H1 (cell line): ENCODE measurements at regions not wholly inside any gene's neighbourhood (a gene's known extent, or its start where the extent isn't known, plus 50 kb on each side); places are given as distances from the start of the nearest gene placed in this dataset.

Experiments used
- CBX5 ChIP-seq: fragments of 300-800, 300-1000 bp; sonication (generic); IDR thresholded peaks from 2 replicates; pipeline ENCODE4 v1.7.1; 2016; ENCODE audit warnings: antibody characterized with exemption, low read length, low read depth
- GABPA ChIP-seq: IDR thresholded peaks from 2 replicates; pipeline ENCODE4 v1.6.1; 2011; ENCODE audit warnings: mild to moderate bottlenecking, low read length, moderate library complexity, borderline replicate concordance; ENCODE audit not compliant: insufficient read depth
- KDM1A ChIP-seq: fragments of 200-600, 300-600 bp; sonication (generic); IDR thresholded peaks from 2 replicates; pipeline ENCODE4 v1.7.1; 2016; ENCODE audit warnings: mild to moderate bottlenecking, low read length, borderline replicate concordance
- NRF1 ChIP-seq: IDR thresholded peaks from 2 replicates; pipeline ENCODE4 v1.6.1; 2011; ENCODE audit warnings: mild to moderate bottlenecking, low read depth, low read length, improper control_type of control experiment
- POLR2AphosphoS5 ChIP-seq: IDR thresholded peaks from 2 replicates; pipeline ENCODE4 v1.6.1; 2011; ENCODE audit warnings: low read depth, low read length
- RBBP5 ChIP-seq: IDR thresholded peaks from 2 replicates; pipeline ENCODE4 v1.7.1; 2012; ENCODE audit warnings: low read depth, mild to moderate bottlenecking, inconsistent platforms, low read length, moderate library complexity, borderline replicate concordance
- SIX5 ChIP-seq: IDR thresholded peaks from 2 replicates; pipeline ENCODE4 v1.6.1; 2011; ENCODE audit warnings: mild to moderate bottlenecking, low read depth, low read length
- SP2 ChIP-seq: IDR thresholded peaks from 2 replicates; pipeline ENCODE4 v1.6.1; 2012; ENCODE audit warnings: mild to moderate bottlenecking, low read length, inconsistent platforms
- TCF12 ChIP-seq: IDR thresholded peaks from 2 replicates; pipeline ENCODE4 v1.6.1; 2011; ENCODE audit warnings: low read depth, mild to moderate bottlenecking, low read length
- ZNF274 ChIP-seq: IDR thresholded peaks from 2 replicates; pipeline ENCODE4 v1.7.0; 2012; ENCODE audit warnings: low read length, borderline replicate concordance; ENCODE audit errors: extremely low read depth
- TF ChIP-seq, protein P1 (sequence below): fragments of 300-600 bp; sonication (generic); IDR thresholded peaks from 2 replicates; pipeline ENCODE4 v1.7.1; 2012; ENCODE audit warnings: low read length, moderate library complexity, mild to moderate bottlenecking, inconsistent platforms; ENCODE audit not compliant: insufficient replicate concordance
- TF ChIP-seq, protein P2 (sequence below): IDR thresholded peaks from 2 replicates; pipeline ENCODE4 v1.6.1; 2011; ENCODE audit warnings: low read depth, mild to moderate bottlenecking, low read length; ENCODE audit not compliant: insufficient read depth

DNA sequence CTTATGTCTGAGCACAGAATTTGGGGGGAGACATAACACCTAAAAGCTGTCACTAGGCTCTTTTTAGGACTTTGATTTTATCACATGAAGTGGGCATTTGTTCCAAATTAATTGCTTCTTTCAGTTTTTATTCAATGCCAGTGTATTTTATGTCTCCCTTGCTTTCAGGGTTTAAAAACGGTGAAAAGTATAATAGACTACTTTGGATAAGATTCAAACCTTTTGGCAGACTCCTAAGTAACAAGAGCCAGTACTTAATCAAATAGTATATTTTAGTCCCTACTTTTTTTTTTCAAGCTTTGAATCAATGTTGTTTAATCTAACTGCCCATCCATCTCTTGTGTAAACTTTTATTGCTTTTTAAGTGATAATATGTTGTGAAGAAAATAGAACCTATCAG is 847.2 kb upstream of the DPPA4 start (continued):
- TF ChIP-seq, protein P1, sequence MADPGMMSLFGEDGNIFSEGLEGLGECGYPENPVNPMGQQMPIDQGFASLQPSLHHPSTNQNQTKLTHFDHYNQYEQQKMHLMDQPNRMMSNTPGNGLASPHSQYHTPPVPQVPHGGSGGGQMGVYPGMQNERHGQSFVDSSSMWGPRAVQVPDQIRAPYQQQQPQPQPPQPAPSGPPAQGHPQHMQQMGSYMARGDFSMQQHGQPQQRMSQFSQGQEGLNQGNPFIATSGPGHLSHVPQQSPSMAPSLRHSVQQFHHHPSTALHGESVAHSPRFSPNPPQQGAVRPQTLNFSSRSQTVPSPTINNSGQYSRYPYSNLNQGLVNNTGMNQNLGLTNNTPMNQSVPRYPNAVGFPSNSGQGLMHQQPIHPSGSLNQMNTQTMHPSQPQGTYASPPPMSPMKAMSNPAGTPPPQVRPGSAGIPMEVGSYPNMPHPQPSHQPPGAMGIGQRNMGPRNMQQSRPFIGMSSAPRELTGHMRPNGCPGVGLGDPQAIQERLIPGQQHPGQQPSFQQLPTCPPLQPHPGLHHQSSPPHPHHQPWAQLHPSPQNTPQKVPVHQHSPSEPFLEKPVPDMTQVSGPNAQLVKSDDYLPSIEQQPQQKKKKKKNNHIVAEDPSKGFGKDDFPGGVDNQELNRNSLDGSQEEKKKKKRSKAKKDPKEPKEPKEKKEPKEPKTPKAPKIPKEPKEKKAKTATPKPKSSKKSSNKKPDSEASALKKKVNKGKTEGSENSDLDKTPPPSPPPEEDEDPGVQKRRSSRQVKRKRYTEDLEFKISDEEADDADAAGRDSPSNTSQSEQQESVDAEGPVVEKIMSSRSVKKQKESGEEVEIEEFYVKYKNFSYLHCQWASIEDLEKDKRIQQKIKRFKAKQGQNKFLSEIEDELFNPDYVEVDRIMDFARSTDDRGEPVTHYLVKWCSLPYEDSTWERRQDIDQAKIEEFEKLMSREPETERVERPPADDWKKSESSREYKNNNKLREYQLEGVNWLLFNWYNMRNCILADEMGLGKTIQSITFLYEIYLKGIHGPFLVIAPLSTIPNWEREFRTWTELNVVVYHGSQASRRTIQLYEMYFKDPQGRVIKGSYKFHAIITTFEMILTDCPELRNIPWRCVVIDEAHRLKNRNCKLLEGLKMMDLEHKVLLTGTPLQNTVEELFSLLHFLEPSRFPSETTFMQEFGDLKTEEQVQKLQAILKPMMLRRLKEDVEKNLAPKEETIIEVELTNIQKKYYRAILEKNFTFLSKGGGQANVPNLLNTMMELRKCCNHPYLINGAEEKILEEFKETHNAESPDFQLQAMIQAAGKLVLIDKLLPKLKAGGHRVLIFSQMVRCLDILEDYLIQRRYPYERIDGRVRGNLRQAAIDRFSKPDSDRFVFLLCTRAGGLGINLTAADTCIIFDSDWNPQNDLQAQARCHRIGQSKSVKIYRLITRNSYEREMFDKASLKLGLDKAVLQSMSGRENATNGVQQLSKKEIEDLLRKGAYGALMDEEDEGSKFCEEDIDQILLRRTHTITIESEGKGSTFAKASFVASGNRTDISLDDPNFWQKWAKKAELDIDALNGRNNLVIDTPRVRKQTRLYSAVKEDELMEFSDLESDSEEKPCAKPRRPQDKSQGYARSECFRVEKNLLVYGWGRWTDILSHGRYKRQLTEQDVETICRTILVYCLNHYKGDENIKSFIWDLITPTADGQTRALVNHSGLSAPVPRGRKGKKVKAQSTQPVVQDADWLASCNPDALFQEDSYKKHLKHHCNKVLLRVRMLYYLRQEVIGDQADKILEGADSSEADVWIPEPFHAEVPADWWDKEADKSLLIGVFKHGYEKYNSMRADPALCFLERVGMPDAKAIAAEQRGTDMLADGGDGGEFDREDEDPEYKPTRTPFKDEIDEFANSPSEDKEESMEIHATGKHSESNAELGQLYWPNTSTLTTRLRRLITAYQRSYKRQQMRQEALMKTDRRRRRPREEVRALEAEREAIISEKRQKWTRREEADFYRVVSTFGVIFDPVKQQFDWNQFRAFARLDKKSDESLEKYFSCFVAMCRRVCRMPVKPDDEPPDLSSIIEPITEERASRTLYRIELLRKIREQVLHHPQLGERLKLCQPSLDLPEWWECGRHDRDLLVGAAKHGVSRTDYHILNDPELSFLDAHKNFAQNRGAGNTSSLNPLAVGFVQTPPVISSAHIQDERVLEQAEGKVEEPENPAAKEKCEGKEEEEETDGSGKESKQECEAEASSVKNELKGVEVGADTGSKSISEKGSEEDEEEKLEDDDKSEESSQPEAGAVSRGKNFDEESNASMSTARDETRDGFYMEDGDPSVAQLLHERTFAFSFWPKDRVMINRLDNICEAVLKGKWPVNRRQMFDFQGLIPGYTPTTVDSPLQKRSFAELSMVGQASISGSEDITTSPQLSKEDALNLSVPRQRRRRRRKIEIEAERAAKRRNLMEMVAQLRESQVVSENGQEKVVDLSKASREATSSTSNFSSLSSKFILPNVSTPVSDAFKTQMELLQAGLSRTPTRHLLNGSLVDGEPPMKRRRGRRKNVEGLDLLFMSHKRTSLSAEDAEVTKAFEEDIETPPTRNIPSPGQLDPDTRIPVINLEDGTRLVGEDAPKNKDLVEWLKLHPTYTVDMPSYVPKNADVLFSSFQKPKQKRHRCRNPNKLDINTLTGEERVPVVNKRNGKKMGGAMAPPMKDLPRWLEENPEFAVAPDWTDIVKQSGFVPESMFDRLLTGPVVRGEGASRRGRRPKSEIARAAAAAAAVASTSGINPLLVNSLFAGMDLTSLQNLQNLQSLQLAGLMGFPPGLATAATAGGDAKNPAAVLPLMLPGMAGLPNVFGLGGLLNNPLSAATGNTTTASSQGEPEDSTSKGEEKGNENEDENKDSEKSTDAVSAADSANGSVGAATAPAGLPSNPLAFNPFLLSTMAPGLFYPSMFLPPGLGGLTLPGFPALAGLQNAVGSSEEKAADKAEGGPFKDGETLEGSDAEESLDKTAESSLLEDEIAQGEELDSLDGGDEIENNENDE: no peak
- TF ChIP-seq, protein P2, sequence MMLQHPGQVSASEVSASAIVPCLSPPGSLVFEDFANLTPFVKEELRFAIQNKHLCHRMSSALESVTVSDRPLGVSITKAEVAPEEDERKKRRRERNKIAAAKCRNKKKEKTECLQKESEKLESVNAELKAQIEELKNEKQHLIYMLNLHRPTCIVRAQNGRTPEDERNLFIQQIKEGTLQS: no peak
- no peak for TF ChIP-seq KDM1A
- no peak for TF ChIP-seq SP2
- no peak for TF ChIP-seq POLR2AphosphoS5
- TF ChIP-seq RBBP5: no peak
- no peak for TF ChIP-seq CBX5
- no peak for TF ChIP-seq GABPA
- TF ChIP-seq SIX5: no peak
- TF ChIP-seq ZNF274: no peak
- no peak for TF ChIP-seq NRF1
- no peak for TF ChIP-seq TCF12
